Choroid plexus epithelial cell (primary cell): ENCODE measurements at regions not wholly inside any gene's neighbourhood (a gene's known extent, or its start where the extent isn't known, plus 50 kb on each side); places are given as distances from the start of the nearest gene placed in this dataset.

Experiments used
- DNase-seq: peaks from one replicate; pipeline ENCODE4 v3.0.0-alpha.2; 2010; ENCODE audit warnings: low read depth
- H3K4me3 ChIP-seq: 2 replicates; pipeline ENCODE4 v1.5.1; 2011; ENCODE audit warnings: low read depth, mild to moderate bottlenecking, control low read depth, low read length, moderate library complexity
- CTCF ChIP-seq: conservative IDR thresholded peaks from 2 replicates; pipeline ENCODE4 v1.5.1; 2011; ENCODE audit warnings: low read depth, mild to moderate bottlenecking, control low read depth, inconsistent platforms, low read length, moderate library complexity

DNA sequence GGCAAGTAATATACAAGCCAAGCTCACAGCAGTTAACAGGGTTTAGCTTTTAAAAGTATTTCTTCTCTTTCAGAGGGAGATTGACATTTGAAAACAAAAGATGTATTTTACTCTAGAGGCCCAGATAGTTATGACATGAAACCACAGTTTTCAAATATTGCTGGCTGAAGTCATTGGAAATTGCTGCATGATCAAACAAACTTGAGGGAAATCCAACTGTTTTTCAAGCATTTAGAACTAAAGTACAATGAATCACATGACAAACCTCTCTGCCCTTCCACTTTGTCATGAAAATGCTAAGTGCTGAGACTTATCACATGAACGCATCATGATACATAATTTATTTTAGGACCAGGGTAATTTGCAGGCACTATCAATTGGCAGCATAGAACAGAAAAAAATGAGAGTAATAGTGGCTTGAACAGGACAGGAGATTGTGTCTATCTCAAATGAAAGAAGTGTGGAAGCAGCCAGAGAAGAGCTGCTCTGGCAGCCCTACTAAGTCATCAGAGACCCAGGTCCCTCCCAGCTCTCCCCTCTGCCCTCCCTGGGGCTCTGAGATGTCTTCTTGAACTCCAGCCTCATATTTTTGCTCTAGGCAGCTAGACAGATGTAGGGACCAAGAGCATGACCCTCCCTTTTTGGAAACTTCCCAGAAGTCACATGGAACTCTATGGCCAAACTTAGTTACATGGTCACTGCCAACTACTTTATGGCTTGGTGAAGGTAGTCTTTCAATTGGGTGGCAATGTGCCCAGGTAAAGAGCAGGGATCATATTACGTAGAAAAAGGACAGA, 90.1 kb upstream of the PELI2 start:
- TF ChIP-seq CTCF = no peak
- DNase-seq = no peak
- H3K4me3 ChIP-seq = no peak overlapping the region

GRCh38 chr14:56036353-56036752, 81.9 kb upstream of the PELI2 start:
- DNase-seq = no peak
- no peak for TF ChIP-seq CTCF
- H3K4me3 ChIP-seq = no peak overlapping the region

- no peak overlapping the region for H3K4me3 ChIP-seq
- no peak for DNase-seq
- TF ChIP-seq CTCF = no peak
These were observed 78.1 kb upstream of the PELI2 start for GRCh38 chr14:56040121-56040520.

DNA sequence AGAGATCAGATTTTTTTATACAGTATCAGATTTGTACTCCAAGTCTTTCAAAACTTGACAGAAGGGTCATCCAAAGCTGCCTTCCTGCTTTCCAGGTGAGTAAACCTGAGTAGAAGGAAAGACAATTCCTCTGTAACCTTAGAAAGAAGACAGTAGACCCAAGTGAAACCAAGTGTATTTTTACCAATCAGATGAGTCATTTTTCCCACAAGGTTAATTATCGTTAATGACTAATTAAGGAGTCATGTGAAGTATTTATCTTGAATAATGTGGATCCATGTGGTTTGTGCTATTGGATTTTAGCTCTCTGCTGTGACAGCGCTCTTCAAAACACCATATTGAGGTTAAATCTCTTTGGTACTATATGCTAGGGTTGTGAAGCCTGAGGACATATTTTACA, 74.0 kb upstream of the PELI2 start:
- no peak overlapping the region for H3K4me3 ChIP-seq
- TF ChIP-seq CTCF = no peak
- DNase-seq = no peak

- no peak overlapping the region for H3K4me3 ChIP-seq
- no peak for DNase-seq
- no peak for TF ChIP-seq CTCF
These were observed 71.7 kb upstream of the PELI2 start for GRCh38 chr14:56046546-56046945.

GRCh38 chr14:56046996-56047395, 71.2 kb upstream of the PELI2 start:
- no peak for DNase-seq
- no peak overlapping the region for H3K4me3 ChIP-seq
- no peak for TF ChIP-seq CTCF

DNA sequence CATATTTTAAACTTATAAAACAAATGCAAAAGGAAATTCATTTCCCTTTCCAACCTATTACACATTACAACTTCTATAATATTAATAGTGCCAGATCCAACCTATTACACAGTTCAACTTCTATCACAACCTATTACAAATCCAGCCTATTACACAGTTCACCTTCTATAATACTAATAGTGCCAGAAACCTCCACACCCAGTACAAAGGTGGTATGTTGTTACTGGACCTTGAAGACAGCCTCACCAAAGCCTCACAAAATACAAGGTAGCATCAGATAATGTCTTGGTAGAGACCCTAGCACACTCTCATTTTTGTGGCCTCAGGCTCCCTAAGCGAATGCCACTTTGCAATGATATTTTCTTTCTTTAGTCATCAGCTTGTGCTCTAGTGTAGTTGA, 68.7 kb upstream of the PELI2 start:
- TF ChIP-seq CTCF = no peak
- no peak overlapping the region for H3K4me3 ChIP-seq
- no peak for DNase-seq
